ENCODE measurements at regions not wholly inside any gene's neighbourhood (a gene's known extent, or its start where the extent isn't known, plus 50 kb on each side); places are given as distances from the start of the nearest gene placed in this dataset.
A peak's percentile ranks its signal among the peaks of the same experiment; 100 is the strongest.

- DNase-seq (no peak), ATAC-seq (no peak)
- no peak overlapping the region for H3K27ac Mint-ChIP-seq
- no peak overlapping the region for H3K4me3 Mint-ChIP-seq
- peaks cover 4 to 5% of the 10 kb centered on the region in 2 donors for H3K9me3 Mint-ChIP-seq
- H3K4me1 Mint-ChIP-seq: no peaks in the 10 kb centered on the region
- H3K27me3 Mint-ChIP-seq: no peaks in the 10 kb centered on the region
These were observed 124.6 kb upstream of the ACSL4 start for GRCh38 chrX:109857584-109858228.

DNA sequence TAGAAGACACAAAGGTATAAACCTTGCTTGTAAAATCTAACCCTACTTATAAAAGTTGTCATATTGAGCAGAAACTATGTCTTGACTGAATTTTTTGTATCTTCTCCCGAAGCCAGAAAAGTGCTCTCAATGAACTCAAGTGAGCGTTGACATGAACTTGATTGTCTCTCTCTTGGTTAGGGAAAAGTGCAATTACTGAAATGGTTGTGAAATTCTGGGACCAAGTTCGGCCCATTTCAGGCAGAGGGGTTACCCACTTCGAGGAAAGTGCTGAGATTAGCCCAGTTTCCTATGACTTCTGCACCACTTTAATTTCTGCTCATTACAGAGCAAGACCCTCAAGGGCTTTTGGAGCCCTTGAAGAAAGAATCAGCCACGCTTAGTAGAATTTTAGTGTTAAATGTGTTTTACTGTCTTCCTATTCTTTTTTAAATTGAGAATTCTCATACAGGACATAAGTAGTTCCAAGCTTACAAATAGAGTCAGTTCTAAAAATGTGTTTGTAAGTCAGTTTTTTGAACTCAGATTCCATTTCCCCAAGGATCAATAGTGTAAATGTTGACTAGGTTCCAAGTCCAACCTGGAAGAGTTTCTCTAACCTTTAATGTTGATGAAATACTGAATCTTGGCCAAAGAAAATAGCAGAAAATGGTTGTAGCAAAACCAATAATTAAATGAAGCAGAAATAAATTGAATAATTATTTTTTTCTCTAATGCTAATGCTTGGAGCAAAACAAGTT lies 125.7 kb upstream of the ACSL4 start:
- H3K4me3 Mint-ChIP-seq: no peak overlapping the region
- no peaks in the 10 kb centered on the region for H3K4me1 Mint-ChIP-seq
- no peaks in the 10 kb centered on the region for H3K27me3 Mint-ChIP-seq
- H3K9me3 Mint-ChIP-seq: peaks cover under 1 to 5% of the 10 kb centered on the region in 2 donors
- no peak overlapping the region for H3K27ac Mint-ChIP-seq
- DNase-seq (no peak), ATAC-seq (no peak)

DNA sequence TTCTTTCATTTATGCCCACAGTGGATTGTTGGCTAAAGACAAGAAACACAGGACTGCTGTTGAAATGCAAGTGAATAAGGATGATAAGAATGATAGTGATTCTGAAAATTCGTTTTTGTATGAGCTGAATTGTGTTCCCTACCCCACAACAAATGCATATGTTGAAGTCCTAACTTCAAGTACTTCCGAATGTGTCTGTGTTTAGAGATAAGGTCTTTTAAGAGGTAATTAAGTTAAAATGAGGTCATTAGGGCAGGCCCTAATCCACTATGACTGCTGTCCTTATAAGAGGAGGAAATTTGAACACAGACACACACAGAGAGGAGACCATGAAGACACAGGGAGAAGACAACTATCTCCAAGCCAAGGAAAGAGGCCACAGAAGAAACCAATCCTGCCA lies 126.6 kb upstream of the ACSL4 start:
- no peaks in the 10 kb centered on the region for H3K9me3 Mint-ChIP-seq
- DNase-seq: no peak
- no peak for ATAC-seq
- H3K4me1 Mint-ChIP-seq: no peaks in the 10 kb centered on the region
- H3K27ac Mint-ChIP-seq: no peak overlapping the region
- H3K4me3 Mint-ChIP-seq: no peak overlapping the region
- H3K27me3 Mint-ChIP-seq: no peaks in the 10 kb centered on the region

GRCh38 chrX:109862433-109862832 lies 129.4 kb upstream of the ACSL4 start:
- Mint-ChIP-seq H3K9me3 (no peaks in the 10 kb centered on the region), H3K27ac (no peak overlapping the region), H3K4me3 (no peak overlapping the region), H3K4me1 (no peaks in the 10 kb centered on the region), H3K27me3 (no peaks in the 10 kb centered on the region)
- no peak for ATAC-seq
- no peak for DNase-seq

- H3K4me3 Mint-ChIP-seq: no peak overlapping the region
These were observed 130.8 kb upstream of the ACSL4 start for GRCh38 chrX:109863811-109864210.

GRCh38 chrX:109871121-109871888 lies 131.6 kb upstream of the TMEM164 start:
- ATAC-seq (no peak), DNase-seq (no peak)
- H3K27ac Mint-ChIP-seq: no peak overlapping the region
- H3K9me3 Mint-ChIP-seq: no peaks in the 10 kb centered on the region
- no peaks in the 10 kb centered on the region for H3K27me3 Mint-ChIP-seq
- no peaks in the 10 kb centered on the region for H3K4me1 Mint-ChIP-seq
- no peak overlapping the region for H3K4me3 Mint-ChIP-seq

More at GRCh38 chrX:109863811-109864210, 130.8 kb upstream of the ACSL4 start:
- H3K9me3 Mint-ChIP-seq: no peaks in the 10 kb centered on the region
- H3K4me1 Mint-ChIP-seq: no peaks in the 10 kb centered on the region
- DNase-seq (no peak), ATAC-seq (no peak)
- H3K27ac Mint-ChIP-seq: no peak overlapping the region
- no peaks in the 10 kb centered on the region for H3K27me3 Mint-ChIP-seq

DNA sequence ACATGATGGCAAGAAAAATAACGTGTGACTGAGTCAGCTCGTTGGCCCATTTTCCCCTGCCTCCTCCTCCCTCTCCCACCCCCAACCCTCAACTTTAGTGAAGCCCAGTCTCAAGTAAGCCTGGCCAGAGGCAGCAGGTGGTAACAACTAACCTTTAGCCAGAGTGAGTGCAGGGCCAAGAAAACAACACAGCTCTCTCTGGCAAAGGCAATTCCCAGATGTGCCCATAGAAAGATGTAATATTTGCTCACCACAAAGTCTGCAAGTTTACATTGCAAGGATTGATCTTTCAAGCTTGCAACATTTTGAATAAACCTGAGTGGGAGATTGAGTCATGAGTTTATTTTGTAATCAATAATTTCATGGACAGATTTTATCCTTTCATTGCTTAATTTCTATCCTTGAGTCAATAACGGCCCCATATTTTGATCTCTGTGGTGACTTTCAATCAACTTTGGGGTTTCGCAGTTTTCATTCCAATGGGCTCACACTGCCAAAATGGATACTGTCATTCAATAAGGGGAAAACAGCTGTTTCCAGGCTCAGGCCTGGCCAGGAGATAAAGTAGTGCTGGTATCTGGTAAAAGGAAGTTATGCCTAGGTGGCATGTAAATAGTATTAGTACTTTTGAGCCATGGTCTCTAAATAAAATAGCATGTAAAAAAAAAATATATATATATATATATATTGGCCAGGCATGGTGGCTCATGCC lies 130.7 kb upstream of the TMEM164 start:
- no peaks in the 10 kb centered on the region for H3K4me1 Mint-ChIP-seq
- no peak overlapping the region for H3K27ac Mint-ChIP-seq
- no peaks in the 10 kb centered on the region for H3K9me3 Mint-ChIP-seq
- ATAC-seq: no peak
- no peaks in the 10 kb centered on the region for H3K27me3 Mint-ChIP-seq
- no peak for DNase-seq
- H3K4me3 Mint-ChIP-seq: no peak overlapping the region

- H3K4me3 Mint-ChIP-seq: no peak overlapping the region
- H3K27me3 Mint-ChIP-seq: no peaks in the 10 kb centered on the region
- H3K9me3 Mint-ChIP-seq: no peaks in the 10 kb centered on the region
- no peaks in the 10 kb centered on the region for H3K4me1 Mint-ChIP-seq
- no peak for ATAC-seq
- no peak for DNase-seq
- no peak overlapping the region for H3K27ac Mint-ChIP-seq
These were observed 129.3 kb upstream of the TMEM164 start for GRCh38 chrX:109873574-109873973.

DNA sequence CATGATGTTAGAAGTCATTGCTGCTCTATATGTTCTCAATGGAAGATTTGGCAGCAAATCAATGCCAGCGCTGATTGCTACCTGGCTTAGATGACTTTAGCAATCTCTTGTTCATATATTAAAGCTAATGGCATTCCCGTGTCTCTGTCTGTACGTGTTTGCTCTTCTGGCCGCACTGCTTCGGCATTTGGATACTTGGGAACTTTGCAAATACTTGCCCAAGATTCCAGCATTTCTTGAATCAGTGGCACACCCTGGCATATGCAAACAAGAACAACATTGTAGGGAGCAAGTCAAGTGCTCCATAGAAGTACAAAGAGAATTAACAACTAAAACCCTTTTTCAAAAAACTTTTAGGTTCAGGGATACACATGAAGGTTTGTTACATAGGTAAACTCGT lies 128.9 kb upstream of the TMEM164 start:
- DNase-seq (no peak), ATAC-seq (no peak)
- Mint-ChIP-seq H3K27ac (no peak overlapping the region), H3K9me3 (no peaks in the 10 kb centered on the region), H3K4me1 (no peaks in the 10 kb centered on the region), H3K27me3 (no peaks in the 10 kb centered on the region), H3K4me3 (no peak overlapping the region)

DNA sequence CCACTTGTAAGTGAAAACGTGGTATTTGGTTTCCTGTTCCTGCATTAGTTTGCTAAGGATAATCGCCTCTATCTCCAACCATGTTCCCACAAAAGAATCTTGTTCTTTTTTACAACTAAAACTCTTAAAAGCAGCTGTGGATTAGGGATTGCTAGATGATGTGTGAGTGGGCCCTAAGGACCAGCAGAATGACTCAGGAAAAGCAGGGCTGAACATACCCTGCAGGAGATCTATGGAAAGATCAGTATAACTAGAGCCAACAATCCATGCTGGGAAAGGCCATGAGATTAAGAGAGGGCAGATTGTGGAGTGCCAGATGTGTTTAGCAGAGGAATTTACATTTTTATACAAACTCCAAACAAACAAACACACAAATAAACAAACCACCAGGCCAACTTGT lies 128.4 kb upstream of the TMEM164 start:
- Mint-ChIP-seq H3K27ac (no peak overlapping the region), H3K4me1 (no peaks in the 10 kb centered on the region), H3K4me3 (no peak overlapping the region), H3K27me3 (no peaks in the 10 kb centered on the region), H3K9me3 (no peaks in the 10 kb centered on the region)
- DNase-seq (no peak), ATAC-seq (no peak)

DNA sequence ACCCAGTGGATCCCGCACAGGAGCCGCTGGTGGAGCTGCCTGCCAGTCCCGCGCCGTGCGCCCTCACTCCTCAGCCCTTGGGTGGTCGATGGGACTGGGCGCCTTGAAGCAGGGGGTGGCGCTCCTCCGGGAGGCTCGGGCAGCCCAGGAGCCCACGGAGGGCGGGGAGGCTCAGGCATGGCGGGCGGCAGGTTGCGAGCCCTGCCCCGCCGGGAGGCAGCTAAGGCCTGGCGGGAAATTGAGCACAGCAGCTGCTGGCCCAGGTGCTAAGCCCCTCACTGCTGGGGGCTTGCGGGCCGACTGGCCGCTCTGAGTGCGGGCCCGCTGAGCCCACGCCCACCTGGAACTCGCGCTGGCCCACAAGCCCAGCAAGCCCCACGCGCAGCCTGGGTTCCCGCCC lies 127.1 kb upstream of the TMEM164 start:
- H3K4me1 Mint-ChIP-seq: no peaks in the 10 kb centered on the region
- H3K27me3 Mint-ChIP-seq: no peaks in the 10 kb centered on the region
- ATAC-seq (no peak), DNase-seq (no peak)
- no peak overlapping the region for H3K27ac Mint-ChIP-seq
- H3K4me3 Mint-ChIP-seq: no peak overlapping the region
- H3K9me3 Mint-ChIP-seq: no peaks in the 10 kb centered on the region

GRCh38 chrX:109878236-109878635 lies 124.7 kb upstream of the TMEM164 start:
- DNase-seq: no peak
- no peak overlapping the region for H3K27ac Mint-ChIP-seq
- no peak for ATAC-seq
- H3K27me3 Mint-ChIP-seq: no peaks in the 10 kb centered on the region
- H3K4me1 Mint-ChIP-seq: no peaks in the 10 kb centered on the region
- H3K4me3 Mint-ChIP-seq: no peak overlapping the region
- no peaks in the 10 kb centered on the region for H3K9me3 Mint-ChIP-seq

GRCh38 chrX:109879991-109880390 lies 122.9 kb upstream of the TMEM164 start:
- H3K9me3 Mint-ChIP-seq: no peaks in the 10 kb centered on the region
- no peaks in the 10 kb centered on the region for H3K27me3 Mint-ChIP-seq
- DNase-seq (no peak), ATAC-seq (no peak)
- no peak overlapping the region for H3K4me3 Mint-ChIP-seq
- no peaks in the 10 kb centered on the region for H3K4me1 Mint-ChIP-seq
- no peak overlapping the region for H3K27ac Mint-ChIP-seq

- no peak for ATAC-seq
- Mint-ChIP-seq H3K4me3 (no peak overlapping the region), H3K27me3 (no peaks in the 10 kb centered on the region), H3K4me1 (no peaks in the 10 kb centered on the region), H3K9me3 (no peaks in the 10 kb centered on the region), H3K27ac (no peak overlapping the region)
- DNase-seq: no peak
These were observed 122.3 kb upstream of the TMEM164 start for GRCh38 chrX:109880629-109881028.

DNA sequence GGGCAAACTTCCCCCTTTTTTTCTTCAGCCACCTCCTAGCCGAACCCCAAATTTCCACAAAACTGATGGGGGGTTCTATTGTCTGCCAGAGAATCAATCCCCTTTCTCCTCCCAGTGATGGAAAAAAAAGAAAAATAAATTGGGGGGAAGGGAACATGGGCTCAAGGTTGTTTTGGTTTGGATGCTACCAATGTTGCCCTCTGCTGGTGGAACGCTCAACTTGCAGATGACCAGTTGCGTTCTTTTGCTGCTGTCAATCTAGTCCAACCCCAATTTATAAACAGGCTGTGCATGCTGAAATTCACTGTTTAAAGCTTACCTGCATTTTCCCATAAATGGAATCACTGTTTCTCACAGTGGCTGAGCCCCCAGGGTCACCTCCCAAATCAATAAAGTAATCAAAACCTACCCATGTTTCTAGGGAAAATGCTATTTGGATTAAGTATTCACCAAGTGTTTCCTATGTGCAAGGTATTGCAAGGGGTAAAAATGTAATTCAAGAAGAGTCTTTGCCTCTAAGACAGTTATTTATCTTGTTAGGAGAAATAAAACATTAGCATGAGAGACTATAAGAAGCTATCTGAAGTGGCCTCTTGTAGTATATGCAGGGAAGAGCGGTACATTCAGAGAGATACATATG lies 116.7 kb upstream of the TMEM164 start:
- Mint-ChIP-seq H3K27ac (no peak overlapping the region), H3K4me1 (no peaks in the 10 kb centered on the region), H3K4me3 (no peak overlapping the region), H3K9me3 (no peaks in the 10 kb centered on the region), H3K27me3 (peaks cover 8% of the 10 kb centered on the region)
- DNase-seq (peak in 1 of 2 donors; percentile 21), ATAC-seq (no peak)

Measured in stimulated activated naive CD8-positive, alpha-beta T cell treated with anti-CD3 and anti-CD28 coated beads, Interleukin-15, amount 100 ng/mL, for 72 hours (primary cell).